PC-9 (cell line): ENCODE measurements at regions not wholly inside any gene's neighbourhood (a gene's known extent, or its start where the extent isn't known, plus 50 kb on each side); places are given as distances from the start of the nearest gene placed in this dataset.

Experiments used
- CTCF ChIP-seq: fragments of 200-600 bp; sonication (generic); conservative IDR thresholded peaks from 2 replicates; pipeline ENCODE4 v1.6.1; 2017; ENCODE audit warnings: mixed run types, antibody characterized with exemption, mild to moderate bottlenecking, moderate library complexity
- EZH2 ChIP-seq: fragments of 200-600 bp; sonication (generic); IDR thresholded peaks from 2 replicates; pipeline ENCODE4 v1.8.0; 2017; ENCODE audit warnings: antibody characterized with exemption, low read depth

DNA sequence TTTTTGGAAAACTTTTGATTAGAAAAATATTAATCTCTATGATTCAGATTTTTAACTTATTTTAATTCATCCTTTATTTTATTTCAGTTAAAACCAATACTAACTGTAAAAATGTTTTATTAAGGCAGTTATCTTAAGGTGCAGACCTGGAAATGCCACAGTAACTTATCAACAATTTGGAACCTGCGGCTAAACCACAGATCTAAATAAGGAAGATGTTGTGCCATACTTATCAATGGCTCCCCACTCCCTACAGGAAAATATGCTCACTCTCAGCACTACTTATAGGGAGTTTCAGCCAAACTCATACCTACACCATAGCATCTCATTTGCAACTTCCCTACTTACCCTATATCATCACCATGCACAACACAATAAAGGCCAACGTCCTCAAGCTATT, 226.9 kb upstream of the KYNU start:
- no peak for TF ChIP-seq CTCF
- TF ChIP-seq EZH2 = no peak
